ENCODE measurements at regions not wholly inside any gene's neighbourhood (a gene's known extent, or its start where the extent isn't known, plus 50 kb on each side); places are given as distances from the start of the nearest gene placed in this dataset.
"Not testable (repeated sequence)": the region's sequence is repeated elsewhere in the genome, so short reads cannot be mapped to it uniquely, and the experiment has no call there.

GRCh38 chr17:13865650-13866049, 203.7 kb upstream of the COX10 start:
- DNase-seq (ENCODE audit: low spot score): no peak

DNA sequence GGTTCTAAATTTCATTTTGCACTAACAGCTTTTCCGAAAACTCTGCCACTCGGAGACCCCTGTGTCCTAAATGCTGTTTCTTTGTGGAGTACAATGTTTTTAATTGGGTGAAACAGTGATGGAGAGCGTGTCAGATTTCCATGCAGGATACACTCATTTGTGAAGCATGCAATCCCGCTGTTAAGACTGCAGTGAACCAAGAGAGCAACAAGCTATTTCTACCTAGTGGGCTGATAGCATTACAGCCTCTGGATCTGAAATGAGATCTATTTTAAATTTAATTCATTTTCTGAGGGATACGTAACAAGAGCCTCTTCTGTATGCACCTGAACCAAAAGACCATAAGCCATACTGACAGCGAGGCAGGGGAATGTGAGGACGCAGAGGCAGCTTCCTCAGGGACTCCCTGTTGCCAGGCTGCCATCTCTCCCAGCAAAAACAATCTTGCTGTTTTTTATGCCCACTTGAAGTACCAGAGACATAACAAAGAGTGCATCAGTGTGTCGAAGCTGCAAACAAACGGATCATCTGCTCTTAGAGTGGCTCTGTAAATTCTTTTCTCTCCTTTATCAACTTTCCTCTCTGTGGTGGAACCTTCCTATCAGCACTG, 199.9 kb upstream of the COX10 start:
- DNase-seq (ENCODE audit: low spot score): no peak

DNA sequence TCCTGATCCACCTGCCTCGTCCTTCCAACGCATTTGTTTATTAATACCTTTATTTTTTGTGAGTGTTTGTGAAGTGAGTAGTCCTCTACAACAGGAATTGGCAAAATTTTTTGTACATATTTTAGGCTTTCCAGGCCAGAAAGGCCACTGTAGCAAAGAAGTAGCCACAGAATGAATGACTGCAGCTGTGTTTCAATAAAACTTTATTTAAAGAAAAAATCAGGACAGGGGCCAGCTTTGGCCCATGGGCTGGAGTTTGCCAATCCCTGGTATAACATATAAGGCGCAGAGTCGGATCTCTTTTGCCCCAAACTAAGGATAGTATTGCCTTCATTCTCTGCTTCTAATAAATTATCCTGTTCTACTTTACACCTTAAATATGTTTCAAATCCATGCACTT, 198.0 kb upstream of the COX10 start:
- DNase-seq (ENCODE audit: low spot score): no peak

GRCh38 chr17:13874134-13874533, 195.2 kb upstream of the COX10 start:
- DNase-seq (ENCODE audit: low spot score): no peak

DNA sequence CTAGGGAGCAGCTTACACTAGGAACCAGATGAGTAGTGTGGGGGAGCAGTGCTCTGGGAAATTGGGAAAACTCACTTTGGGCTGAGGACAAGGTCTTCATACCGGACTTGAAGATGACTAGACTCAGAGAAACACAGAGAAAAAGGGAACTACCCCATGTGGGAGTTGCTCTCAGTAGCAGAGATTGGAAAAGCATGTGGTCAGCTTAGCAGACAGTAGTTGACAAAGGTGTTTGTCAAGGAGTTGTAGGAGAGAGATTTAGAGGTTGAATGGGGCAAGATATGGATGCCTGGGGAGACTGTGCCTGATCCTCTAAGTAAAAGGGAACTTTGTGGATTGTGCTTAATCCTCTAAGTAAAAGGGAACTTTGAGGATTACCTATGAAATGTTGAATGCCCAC, 194.5 kb upstream of the COX10 start:
- DNase-seq (ENCODE audit: low spot score): no peak

DNA sequence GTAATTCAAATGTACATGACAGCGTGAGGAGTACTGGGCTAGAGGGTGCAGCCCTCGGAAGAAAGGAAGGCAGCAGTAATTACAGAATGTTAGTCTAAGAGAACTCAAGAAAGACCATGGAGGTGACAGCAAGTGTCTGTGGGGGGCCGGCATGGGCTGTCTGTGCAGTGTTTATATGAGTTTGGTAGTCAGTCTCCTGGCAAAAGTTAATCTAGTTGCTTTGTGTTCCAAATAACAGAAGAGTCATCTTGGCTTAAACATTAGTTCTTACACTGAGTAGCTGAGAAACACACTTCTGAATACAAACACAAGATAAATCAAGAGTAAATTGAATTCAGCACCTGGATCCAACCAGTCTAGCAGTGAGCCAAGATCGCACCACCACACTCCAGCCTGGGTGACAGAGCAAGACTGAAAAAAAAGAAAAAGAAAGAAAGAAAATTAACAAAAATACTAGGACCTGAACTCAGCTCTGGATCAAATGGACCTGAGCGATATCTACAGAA, 189.3 kb upstream of the COX10 start:
- no peak for DNase-seq (ENCODE audit: low spot score)

DNA sequence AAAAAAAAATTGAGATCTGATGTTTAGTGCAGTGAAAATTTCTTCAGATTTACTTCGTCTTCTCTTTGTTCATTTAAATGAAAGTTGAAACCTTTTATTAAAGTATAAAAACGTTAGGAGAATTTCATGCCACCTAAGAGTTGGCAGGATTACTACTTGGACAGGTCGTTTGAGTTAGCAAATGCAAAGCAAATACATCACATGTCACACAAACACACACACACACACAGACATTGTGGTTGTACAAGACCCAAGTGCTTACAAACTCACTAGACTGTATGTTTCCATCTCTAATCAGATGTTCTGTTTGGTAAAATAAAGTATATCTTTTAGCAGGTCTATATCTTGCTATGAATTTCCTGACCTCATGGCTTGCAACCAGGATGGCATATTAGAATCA, 185.6 kb upstream of the COX10 start:
- no peak for DNase-seq (ENCODE audit: low spot score)

GRCh38 chr17:13884347-13884746, 185.0 kb upstream of the COX10 start:
- no peak for DNase-seq (ENCODE audit: low spot score)

DNA sequence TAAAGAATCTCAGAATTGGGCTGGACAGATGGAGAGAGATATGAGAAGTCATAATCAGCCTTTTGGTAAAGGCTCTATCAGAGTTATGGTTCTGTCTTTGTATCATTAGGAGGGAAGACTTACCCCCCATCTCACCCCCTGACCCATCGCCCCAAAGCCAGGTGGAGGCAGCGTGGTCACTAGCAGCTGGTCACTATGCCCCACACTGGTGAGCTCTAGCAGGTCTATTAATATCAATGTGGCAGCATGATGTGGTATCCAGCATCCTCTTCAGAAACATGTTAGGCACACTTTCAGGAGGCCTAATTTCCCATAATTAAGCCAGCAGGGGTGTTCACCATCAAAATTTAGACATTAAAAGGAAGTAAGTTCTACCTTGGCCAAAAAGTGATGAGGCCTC, 183.8 kb upstream of the COX10 start:
- no peak for DNase-seq (ENCODE audit: low spot score)

DNA sequence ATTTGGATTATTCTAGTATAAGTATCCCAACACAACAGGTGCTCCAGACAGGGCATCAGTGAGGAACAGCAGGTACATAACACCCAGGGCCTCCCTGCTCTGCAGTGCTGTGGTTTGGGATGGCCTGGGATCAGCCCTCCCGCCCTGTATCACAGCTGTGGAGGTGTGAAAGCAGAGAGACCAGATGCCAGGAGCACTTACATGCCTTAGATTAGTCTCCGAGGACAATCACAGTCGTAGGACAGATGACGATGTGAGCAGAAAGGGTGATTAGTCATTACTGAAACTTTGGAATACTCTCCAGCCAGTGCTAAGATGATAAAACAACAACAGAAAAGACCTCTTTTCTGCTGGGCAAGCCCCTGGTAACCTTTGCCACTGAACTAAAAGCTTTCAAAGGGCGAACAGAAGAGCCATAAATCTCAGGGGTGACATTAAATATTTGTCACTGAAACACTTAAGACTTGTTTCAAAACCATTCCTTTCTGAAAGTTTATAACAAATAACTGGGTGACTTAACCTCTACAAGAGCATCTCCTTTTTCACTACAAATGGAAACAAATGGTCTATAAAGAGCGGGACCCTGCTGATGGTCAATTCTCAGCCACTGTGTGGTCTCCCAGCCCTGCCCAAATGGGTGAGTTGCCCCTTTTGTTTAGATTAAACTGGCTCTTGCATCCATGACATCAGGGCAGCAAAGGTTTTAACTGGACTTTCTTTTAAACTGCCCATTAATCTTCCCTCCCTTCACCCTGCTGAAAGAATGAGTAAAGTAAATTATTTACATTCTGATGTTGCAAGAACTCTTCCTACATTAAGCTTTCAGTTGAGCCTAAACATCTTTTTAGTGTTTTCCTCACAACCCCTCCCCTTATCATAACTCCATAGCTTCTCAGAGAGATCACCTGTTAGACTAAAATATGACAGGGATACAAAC, 183.1 kb upstream of the COX10 start:
- no peak for DNase-seq (ENCODE audit: low spot score)

DNA sequence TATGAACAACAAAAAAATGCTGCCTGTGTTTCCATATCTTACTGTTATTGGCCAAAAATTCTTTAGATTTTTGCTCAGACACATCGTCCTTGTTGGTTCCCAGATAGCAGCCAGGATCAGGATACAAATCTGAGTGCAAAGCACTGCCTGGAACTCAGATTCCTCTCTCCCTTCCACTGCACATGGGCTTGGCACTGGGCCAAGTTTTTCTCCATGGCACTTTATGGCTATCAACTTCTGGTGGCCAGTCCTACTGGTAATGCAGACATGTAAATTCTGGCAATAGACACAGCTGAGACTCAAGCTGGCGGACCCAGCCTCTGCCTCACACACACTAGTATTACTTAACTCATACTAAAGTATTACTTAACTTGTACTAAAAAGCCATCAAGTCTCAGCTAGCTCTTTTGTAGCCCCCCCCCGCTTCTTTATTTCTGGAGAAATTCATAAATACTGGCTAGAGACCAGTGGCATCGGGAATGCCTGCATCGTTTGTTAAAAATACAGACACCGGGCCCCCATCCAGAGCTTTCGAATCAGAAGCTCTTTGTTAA, 181.2 kb upstream of the COX10 start:
- peak; percentile 17 for DNase-seq (ENCODE audit: low spot score)

- not testable (repeated sequence) for DNase-seq (ENCODE audit: low spot score)
These were observed 160.3 kb upstream of the COX10 start for GRCh38 chr17:13908971-13909370.

GRCh38 chr17:13909901-13910519, 159.3 kb upstream of the COX10 start:
- no peak for DNase-seq (ENCODE audit: low spot score)

DNA sequence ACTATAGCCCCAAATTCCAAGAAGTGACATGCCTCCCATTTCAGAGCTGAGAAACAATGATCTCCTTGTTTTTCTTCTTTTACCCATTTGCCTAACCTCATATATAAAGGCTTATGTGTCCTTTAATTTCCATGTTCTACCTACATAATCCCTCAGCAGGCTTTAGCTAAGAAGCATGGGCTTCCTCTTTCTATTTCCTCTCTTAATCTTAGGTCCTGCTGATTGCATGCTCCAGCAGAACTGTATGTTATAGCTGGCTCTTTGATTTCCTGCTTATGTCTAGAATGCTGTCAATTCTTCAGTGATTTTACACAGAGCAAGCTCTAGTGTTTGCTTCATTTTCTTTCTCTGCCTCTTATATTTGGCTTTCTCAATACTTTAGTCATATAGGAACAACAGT, 151.7 kb upstream of the COX10 start:
- DNase-seq (ENCODE audit: low spot score): peak; percentile 45

DNA sequence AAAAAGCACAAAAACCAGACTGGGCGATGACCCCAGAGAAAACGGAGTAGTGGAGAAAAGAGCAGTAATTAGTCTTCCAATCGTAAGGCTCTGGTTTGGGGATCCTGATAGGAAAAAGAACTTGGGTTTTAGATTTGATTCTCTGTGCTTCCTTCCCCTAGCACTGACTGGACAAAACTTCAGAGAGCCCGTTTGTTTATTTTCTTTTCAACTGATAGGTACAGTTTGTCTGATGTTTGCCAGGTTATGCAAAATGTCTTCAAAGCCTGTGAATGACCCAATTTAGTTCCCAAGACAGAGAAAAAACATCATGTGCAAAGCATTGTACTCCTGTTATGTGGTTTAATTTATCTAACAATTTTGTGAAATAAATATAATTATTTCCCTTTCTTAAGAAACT, 151.1 kb upstream of the COX10 start:
- no peak for DNase-seq (ENCODE audit: low spot score)

GRCh38 chr17:13919818-13920217, 149.5 kb upstream of the COX10 start:
- DNase-seq (ENCODE audit: low spot score): peak; percentile 50

DNA sequence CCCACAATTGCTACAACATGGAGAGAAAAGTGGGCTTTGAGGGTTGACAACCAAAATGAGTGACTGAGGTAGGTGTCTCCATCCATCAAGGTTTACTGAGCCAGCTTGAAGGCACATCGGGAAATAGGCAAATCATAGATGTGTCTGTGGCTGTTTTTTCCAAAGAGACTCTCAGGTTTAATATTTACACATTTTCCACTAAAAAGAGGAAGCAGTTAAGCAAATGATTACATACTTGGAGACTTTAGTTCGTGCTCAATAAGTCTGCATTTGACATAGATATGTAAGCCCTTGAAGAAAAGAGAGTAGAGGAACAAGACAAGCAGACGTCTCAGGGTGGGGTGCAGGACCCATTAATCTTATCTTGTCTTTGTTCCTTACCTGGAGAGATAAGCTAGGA, 148.9 kb upstream of the COX10 start:
- DNase-seq (ENCODE audit: low spot score): no peak

DNA sequence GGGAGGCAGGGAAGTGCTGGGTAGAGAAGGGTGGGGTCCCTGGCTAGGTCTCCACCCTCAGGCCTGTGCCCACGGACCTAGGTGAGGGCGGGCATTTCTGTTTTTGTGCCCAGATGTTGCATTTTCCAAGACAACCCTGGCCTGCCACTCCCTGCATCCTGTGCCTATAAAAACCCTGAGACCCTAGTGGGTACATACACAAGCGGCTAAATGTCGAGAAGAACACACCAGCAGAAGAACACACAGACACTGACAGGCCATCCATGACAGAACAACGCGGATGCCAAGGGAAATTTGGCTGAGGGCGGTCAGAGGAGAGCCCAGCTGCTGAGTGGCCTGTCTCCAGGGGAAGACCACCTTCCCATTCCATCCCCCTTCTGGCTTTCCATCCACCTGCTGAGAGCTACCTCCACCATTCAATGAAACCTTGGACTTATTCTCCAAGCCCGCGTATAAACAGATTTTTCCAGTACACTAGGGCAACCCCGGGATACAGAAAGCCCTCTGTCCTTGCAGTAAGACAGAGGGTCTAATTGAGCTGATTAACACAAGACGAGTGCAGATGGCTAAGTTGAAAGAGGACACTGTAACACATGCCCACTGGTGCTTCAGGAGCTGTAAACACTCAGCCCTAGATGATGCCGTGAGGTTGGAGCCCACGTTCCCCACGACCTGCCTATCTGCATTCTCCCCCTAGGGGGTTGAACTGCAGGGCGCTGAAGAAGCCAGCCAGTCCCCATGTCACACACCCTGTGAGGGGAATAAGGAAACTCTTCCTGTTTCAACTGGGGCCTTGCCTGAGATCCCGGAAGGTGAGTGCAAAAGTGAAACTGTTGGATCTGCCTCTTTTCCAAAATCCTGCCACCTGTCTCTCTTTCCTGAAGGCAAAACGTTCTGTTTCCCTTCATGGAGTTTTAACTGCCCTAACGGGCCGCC, 147.2 kb upstream of the COX10 start:
- DNase-seq (ENCODE audit: low spot score): peak; percentile 55

DNA sequence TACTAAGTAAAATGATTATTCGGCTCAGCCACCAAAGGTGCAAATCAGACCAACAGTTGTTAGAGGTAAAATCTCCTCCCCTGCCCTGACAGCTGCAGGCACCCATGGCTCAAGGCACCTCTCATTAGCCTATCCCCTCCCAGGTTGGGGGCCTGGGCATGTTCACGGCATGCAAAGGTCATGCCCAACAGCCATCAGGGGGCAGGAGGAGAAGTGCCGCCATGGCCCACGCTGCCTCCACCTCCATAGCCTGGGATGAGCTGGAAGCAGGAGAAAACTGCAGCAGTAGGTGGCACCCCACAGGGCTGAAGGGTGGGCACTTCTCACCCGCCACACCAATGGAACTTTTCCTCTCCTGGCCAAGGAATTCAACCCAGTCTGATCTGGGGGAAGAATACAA, 146.4 kb upstream of the COX10 start:
- DNase-seq (ENCODE audit: low spot score): no peak

- DNase-seq (ENCODE audit: low spot score): no peak
These were observed 143.7 kb upstream of the COX10 start for GRCh38 chr17:13925579-13925978.

DNA sequence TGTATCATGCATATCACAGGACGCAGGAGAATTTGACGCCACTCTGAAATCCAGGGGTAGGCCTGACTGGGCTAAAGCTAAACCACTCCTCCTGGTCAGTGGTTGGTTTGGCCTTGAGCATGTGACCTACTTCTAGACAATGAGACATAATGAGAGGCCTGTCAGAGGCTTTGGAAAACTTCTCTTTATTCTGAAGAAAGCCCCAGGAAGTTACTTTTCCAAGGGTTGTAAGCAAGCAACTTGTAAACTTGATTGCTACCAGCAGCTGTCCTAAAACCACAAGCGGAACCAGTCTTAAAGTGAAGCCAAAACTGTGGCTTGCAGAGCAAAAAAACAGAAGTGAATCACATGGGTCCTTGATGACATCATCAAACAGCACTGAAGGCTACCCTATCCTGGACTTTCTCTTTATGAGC, 138.2 kb upstream of the COX10 start:
- DNase-seq (ENCODE audit: low spot score): peak; percentile 89
